Ascending aorta (tissue), 2 donors: ENCODE measurements at regions not wholly inside any gene's neighbourhood (a gene's known extent, or its start where the extent isn't known, plus 50 kb on each side); places are given as distances from the start of the nearest gene placed in this dataset.

Experiments used
- DNase-seq, 2 donors: peaks; one replicate each; pipeline ENCODE4 v3.0.0-alpha.2; 2019; ENCODE audit warnings: low spot score in 2 of 2
- H3K27ac ChIP-seq, 2 donors: fragments of 200-600 bp; sonication (generic); one replicate each; pipeline ENCODE4 v1.5.1; 2016 to 2017; ENCODE audit warnings: mild to moderate bottlenecking in 1 of 2
- H3K27me3 ChIP-seq: fragments of 200-600 bp; sonication (generic); one replicate; pipeline ENCODE4 v1.5.1; 2017
- H3K36me3 ChIP-seq, 2 donors: fragments of 200-600 bp; sonication (generic); one replicate each; pipeline ENCODE4 v1.5.1; 2016
- H3K4me1 ChIP-seq, 2 donors: fragments of 200-600 bp; sonication (generic); one replicate each; pipeline ENCODE4 v1.5.1; 2016 to 2017; ENCODE audit warnings: mild to moderate bottlenecking in 1 of 2
- H3K4me3 ChIP-seq, 2 donors: fragments of 200-600 bp; sonication (generic); one replicate each; pipeline ENCODE4 v1.5.1; 2016 to 2017; ENCODE audit warnings: mild to moderate bottlenecking in 1 of 2
- H3K9me3 ChIP-seq, 2 donors: fragments of 200-600 bp; sonication (generic); one replicate each; pipeline ENCODE4 v1.5.1; 2016
- intact Hi-C: fragments of 100-400 bp; cut with DNase I; formaldehyde crosslinking; loops from one replicate; pipeline ENCODE4 v1.15.1; 2023
- TF ChIP-seq, protein P1 (sequence below), 3 experiments: fragments of 200-600 bp in 2 of 3; fragments of 450-650 bp in 1 of 3; sonication (generic) in 2 of 3; IDR thresholded peaks; one replicate each; pipeline ENCODE4 v1.5.1; 2016 to 2019; ENCODE audit warnings: antibody characterized with exemption in 3 of 3, mild to moderate bottlenecking in 1 of 3, moderate library complexity in 1 of 3

DNA sequence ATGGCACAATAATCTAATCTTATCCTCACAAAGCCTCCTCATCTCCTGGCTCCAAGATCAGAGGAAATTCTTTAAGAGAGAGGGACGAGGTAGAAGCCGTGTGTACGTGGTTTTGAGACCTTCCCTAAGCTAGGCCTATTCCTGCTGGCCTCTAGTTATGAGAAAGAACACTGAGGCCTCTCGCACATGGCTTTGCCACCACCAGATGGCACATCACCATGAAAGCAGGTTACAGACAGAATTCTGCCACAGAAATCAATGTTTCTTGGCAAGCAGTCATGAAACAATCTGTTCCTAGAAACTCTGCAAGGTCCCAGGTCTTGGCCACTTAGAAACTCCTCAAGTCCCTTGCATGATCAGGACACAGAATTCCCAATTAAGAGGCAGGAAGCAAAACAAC lies 268.2 kb upstream of the TAS2R1 start:
- no peak overlapping the region for H3K27ac ChIP-seq
- no peaks in the 10 kb centered on the region for H3K4me1 ChIP-seq
- no peaks in the 10 kb centered on the region for H3K9me3 ChIP-seq
- DNase-seq = no peak
- intact Hi-C loops = no loop called here
- no peak overlapping the region for H3K4me3 ChIP-seq
- no peaks in the 10 kb centered on the region for H3K27me3 ChIP-seq
- TF ChIP-seq, protein P1, sequence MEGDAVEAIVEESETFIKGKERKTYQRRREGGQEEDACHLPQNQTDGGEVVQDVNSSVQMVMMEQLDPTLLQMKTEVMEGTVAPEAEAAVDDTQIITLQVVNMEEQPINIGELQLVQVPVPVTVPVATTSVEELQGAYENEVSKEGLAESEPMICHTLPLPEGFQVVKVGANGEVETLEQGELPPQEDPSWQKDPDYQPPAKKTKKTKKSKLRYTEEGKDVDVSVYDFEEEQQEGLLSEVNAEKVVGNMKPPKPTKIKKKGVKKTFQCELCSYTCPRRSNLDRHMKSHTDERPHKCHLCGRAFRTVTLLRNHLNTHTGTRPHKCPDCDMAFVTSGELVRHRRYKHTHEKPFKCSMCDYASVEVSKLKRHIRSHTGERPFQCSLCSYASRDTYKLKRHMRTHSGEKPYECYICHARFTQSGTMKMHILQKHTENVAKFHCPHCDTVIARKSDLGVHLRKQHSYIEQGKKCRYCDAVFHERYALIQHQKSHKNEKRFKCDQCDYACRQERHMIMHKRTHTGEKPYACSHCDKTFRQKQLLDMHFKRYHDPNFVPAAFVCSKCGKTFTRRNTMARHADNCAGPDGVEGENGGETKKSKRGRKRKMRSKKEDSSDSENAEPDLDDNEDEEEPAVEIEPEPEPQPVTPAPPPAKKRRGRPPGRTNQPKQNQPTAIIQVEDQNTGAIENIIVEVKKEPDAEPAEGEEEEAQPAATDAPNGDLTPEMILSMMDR (IDR thresholded peaks at IDR 0.05) = no peak
- H3K36me3 ChIP-seq = no peaks in the 10 kb centered on the region

DNA sequence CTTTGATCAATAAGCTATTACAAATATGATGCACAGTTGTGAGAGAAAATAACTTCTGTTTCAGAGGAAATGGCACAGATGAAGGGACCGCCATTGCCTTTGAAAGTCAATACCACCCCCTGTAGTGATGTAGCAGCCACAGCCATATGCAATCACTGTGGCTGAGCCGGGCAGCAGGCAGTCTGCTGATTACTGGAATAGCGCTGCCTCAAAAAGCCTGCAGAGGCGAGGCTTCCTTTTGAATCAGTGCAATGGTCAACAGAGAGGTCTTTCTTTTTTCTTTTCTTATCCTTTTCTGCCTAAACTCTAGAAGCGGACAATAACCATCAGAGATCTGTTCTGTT lies 265.1 kb upstream of the TAS2R1 start:
- DNase-seq = no peak
- Histone ChIP-seq H3K4me1 (no peaks in the 10 kb centered on the region), H3K9me3 (no peaks in the 10 kb centered on the region), H3K27ac (no peak overlapping the region), H3K27me3 (no peaks in the 10 kb centered on the region), H3K4me3 (no peak overlapping the region), H3K36me3 (no peaks in the 10 kb centered on the region)
- TF ChIP-seq, protein P1 (IDR thresholded peaks at IDR 0.05) = no peak
- intact Hi-C loops = no loop called here

DNA sequence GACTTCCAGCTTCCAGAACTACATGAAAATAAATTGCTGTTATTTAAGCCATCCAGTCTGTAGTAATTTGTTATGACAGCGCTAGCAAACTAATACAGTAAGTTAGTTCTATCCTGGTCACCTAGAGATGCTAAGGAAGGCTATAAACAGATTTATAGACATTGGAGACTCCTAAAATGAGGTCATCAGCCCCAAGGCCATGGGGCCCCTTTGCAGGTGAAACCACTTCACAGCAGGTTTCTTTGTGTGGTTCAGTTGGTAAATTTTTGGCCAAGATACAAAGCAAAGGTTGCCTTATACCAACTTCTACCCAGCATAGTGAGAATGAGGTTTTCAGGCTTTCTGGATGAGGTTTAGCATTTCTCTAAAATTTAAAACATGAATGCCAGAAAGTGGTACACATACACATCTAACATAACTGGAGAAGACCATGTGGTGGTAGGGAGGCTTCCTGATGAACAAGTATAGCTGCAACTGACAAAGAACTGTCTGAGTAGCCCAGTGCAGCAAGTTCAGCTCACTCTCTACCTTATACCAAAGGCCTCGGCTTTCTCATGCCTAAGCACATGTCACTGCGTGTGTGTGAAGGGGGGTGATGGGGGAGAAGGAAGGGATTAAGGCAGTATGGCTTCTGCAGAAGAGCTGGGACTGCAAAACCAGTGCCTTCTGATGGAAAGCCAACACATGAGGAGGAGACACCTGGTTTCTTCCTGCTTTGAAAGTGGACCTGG lies 264.6 kb upstream of the TAS2R1 start:
- Histone ChIP-seq H3K27ac (no peak overlapping the region), H3K27me3 (no peaks in the 10 kb centered on the region)
- intact Hi-C loops = no loop called here

DNA sequence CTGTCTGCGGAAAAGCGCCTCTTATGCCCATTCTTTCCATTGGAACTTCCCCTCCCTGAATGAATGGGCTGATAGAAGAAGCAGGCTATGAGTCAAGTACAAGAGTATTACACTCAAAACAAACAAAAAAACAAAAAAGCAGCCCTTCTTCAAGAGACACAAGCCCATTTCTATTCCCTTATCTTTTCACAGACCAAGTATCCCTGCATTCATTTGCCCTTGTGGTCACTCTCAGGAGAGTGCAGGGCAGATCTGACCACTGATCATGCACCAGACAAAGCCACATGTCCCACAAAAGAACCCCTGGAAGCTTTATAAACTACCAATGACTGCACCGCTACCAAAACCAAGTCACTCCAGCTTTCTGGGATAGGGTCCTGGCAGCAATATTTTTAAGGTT lies 262.5 kb upstream of the TAS2R1 start:
- intact Hi-C loops = no loop called here
- H3K36me3 ChIP-seq = no peaks in the 10 kb centered on the region
- no peak overlapping the region for H3K4me3 ChIP-seq
- TF ChIP-seq, protein P1 (IDR thresholded peaks at IDR 0.05) = no peak
- DNase-seq = no peak
- H3K27me3 ChIP-seq = no peaks in the 10 kb centered on the region
- no peaks in the 10 kb centered on the region for H3K9me3 ChIP-seq
- H3K27ac ChIP-seq = no peak overlapping the region
- no peaks in the 10 kb centered on the region for H3K4me1 ChIP-seq

More for the DNA sequence above, 264.6 kb upstream of the TAS2R1 start:
- Histone ChIP-seq H3K4me1 (no peaks in the 10 kb centered on the region), H3K9me3 (no peaks in the 10 kb centered on the region), H3K4me3 (no peak overlapping the region), H3K36me3 (no peaks in the 10 kb centered on the region)
- TF ChIP-seq, protein P1 (IDR thresholded peaks at IDR 0.05) = no peak
- DNase-seq = no peak

DNA sequence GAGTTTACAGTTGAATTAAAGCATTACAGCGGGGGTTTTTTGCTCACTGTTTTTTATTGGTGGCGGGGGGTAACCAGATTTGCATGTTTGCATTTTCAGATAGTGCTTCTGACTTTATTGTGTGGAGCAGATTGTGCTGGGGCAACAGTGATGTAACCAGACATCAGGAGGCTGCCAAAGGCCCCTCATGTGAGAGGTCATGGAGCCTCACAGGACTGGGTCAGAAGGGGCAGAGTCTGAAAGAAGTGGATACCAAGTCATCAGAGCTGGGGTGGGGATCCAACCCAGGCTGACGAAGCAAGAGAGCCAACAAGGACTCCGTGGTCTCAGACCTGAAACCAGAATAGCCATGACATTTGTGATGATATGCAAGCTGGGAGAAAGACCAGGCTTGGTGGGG lies 259.4 kb upstream of the TAS2R1 start:
- Histone ChIP-seq H3K4me1 (no peaks in the 10 kb centered on the region), H3K27ac (no peak overlapping the region), H3K4me3 (no peak overlapping the region), H3K36me3 (no peaks in the 10 kb centered on the region), H3K27me3 (no peaks in the 10 kb centered on the region), H3K9me3 (no peaks in the 10 kb centered on the region)
- TF ChIP-seq, protein P1 (IDR thresholded peaks at IDR 0.05) = no peak
- intact Hi-C loops = no loop called here
- no peak for DNase-seq

DNA sequence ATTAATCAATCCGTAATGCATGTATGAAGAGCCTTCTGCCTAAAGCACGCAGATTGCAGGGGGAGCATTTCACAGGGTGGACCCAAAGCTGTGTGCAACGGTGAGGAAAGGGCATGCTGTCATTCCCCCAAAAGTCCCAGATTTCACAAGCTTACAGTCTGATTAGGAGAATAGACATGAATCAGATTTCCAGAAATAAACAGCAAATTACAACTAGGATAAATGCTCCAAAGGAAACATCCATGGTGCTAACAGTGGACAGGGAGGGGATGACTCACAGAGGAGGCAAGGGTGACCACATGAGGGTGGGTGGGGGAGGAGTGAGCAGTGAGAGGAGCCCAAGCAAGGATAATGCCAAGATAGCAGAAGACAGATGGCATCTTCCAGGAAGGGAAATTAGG lies 258.4 kb upstream of the TAS2R1 start:
- Histone ChIP-seq H3K4me1 (no peaks in the 10 kb centered on the region), H3K36me3 (no peaks in the 10 kb centered on the region), H3K9me3 (no peaks in the 10 kb centered on the region), H3K4me3 (no peak overlapping the region), H3K27me3 (no peaks in the 10 kb centered on the region), H3K27ac (no peak overlapping the region)
- intact Hi-C loops = no loop called here
- TF ChIP-seq, protein P1 (IDR thresholded peaks at IDR 0.05) = no peak
- DNase-seq = no peak
